ENCODE measurements at regions not wholly inside any gene's neighbourhood (a gene's known extent, or its start where the extent isn't known, plus 50 kb on each side); places are given as distances from the start of the nearest gene placed in this dataset.
A peak's percentile ranks its signal among the peaks of the same experiment; 100 is the strongest.

GRCh38 chr20:23225407-23226060 lies 125.1 kb upstream of the NXT1 start:
- intact Hi-C loops (cut with DNase I; ENCODE audit: low total_unique reads) (no loop called here), in situ Hi-C loops (cut with MboI; ENCODE audit: low pct_ligation_motif_present in 1 of 4, low pct_unique_long_range_greater_than_20kb in 1 of 4, low sequenced_read_pairs in 3 of 4) (loop anchor here in 2 of 4 donors (25.0 kb wide), 1 partner anchor 538 kb away; no protein-coding TSS in a partner anchor)
- WGBS, 2 donors (ENCODE audit: low coverage in 1 of 2), result 17 to 44% methylated on average over 1 to 6 of the region's 6 CpGs
- DNase-seq, result peak; percentile 54
- Histone ChIP-seq H3K27ac (peak overlapping the region; percentile 23 to 53 (median 32)), H3K4me3 (no peak overlapping the region), H3K27me3 (no peaks in the 10 kb centered on the region), H3K4me1 (peaks cover 0 to 3% (median 2%) of the 10 kb centered on the region in 4 donors), H3K36me3 (no peaks in the 10 kb centered on the region), H3K9me3 (peaks cover 0 to 10% of the 10 kb centered on the region in 2 donors)
- no peak for TF ChIP-seq POLR2A (IDR thresholded peaks at IDR 0.05)
- TF ChIP-seq POLR2AphosphoS5 (IDR thresholded peaks at IDR 0.05), result peak in 1 of 3 donors; percentile 32
- no peak for TF ChIP-seq EP300 (IDR thresholded peaks at IDR 0.05; ENCODE audit: low read depth)

GRCh38 chr20:23224806-23225205 lies 125.8 kb upstream of the NXT1 start:
- Histone ChIP-seq H3K36me3 (no peaks in the 10 kb centered on the region), H3K27me3 (no peaks in the 10 kb centered on the region), H3K4me3 (no peak overlapping the region), H3K4me1 (peaks cover 0 to 3% (median 2%) of the 10 kb centered on the region in 4 donors), H3K27ac (peak overlapping the region in 1 of 4 donors; percentile 21), H3K9me3 (peaks cover 0 to 10% of the 10 kb centered on the region in 2 donors)
- no peak for DNase-seq
- in situ Hi-C loops (cut with MboI; ENCODE audit: low pct_ligation_motif_present in 1 of 4, low pct_unique_long_range_greater_than_20kb in 1 of 4, low sequenced_read_pairs in 3 of 4) (loop anchor here in 2 of 4 donors (25.0 kb wide), 1 partner anchor 538 kb away; no protein-coding TSS in a partner anchor), intact Hi-C loops (cut with DNase I; ENCODE audit: low total_unique reads) (no loop called here)
- WGBS, 2 donors (ENCODE audit: low coverage in 1 of 2), result 83% methylated on average over 5 of the region's 5 CpGs; no CpG with 5 or more reads in 1 of the 2 donors
- TF ChIP-seq EP300 (IDR thresholded peaks at IDR 0.05; ENCODE audit: low read depth) (no peak), CTCF (IDR thresholded peaks at IDR 0.05) (no peak), POLR2AphosphoS5 (IDR thresholded peaks at IDR 0.05) (no peak), POLR2A (IDR thresholded peaks at IDR 0.05) (no peak)

- Histone ChIP-seq H3K4me1 (peaks cover 0 to 3% (median 2%) of the 10 kb centered on the region in 4 donors), H3K36me3 (no peaks in the 10 kb centered on the region), H3K9me3 (peaks cover 0 to 10% of the 10 kb centered on the region in 2 donors), H3K27ac (no peak overlapping the region), H3K4me3 (no peak overlapping the region), H3K27me3 (no peaks in the 10 kb centered on the region)
- no peak for DNase-seq
- intact Hi-C loops (cut with DNase I; ENCODE audit: low total_unique reads), result no loop called here
- 75% methylated on average over 3 of the region's 3 CpGs; no CpG with 5 or more reads in 1 of the 2 donors for WGBS, 2 donors (ENCODE audit: low coverage in 1 of 2)
- TF ChIP-seq EP300 (IDR thresholded peaks at IDR 0.05; ENCODE audit: low read depth), result no peak
- no peak for TF ChIP-seq POLR2AphosphoS5 (IDR thresholded peaks at IDR 0.05)
- no peak for TF ChIP-seq POLR2A (IDR thresholded peaks at IDR 0.05)
- TF ChIP-seq CTCF (IDR thresholded peaks at IDR 0.05), result no peak
- in situ Hi-C loops (cut with MboI; ENCODE audit: low pct_ligation_motif_present in 1 of 4, low pct_unique_long_range_greater_than_20kb in 1 of 4, low sequenced_read_pairs in 3 of 4), result no loop called here
These were observed 126.5 kb upstream of the NXT1 start for GRCh38 chr20:23223908-23224580.

GRCh38 chr20:23222531-23223200 lies 127.9 kb upstream of the NXT1 start:
- 74 to 77% methylated on average over 3 to 4 of the region's 4 CpGs for WGBS, 2 donors (ENCODE audit: low coverage in 1 of 2)
- Histone ChIP-seq H3K27me3 (no peaks in the 10 kb centered on the region), H3K9me3 (peaks cover 0 to 10% of the 10 kb centered on the region in 2 donors), H3K27ac (no peak overlapping the region), H3K4me3 (no peak overlapping the region), H3K36me3 (no peaks in the 10 kb centered on the region), H3K4me1 (no peaks in the 10 kb centered on the region)
- intact Hi-C loops (cut with DNase I; ENCODE audit: low total_unique reads) (no loop called here), in situ Hi-C loops (cut with MboI; ENCODE audit: low pct_ligation_motif_present in 1 of 4, low pct_unique_long_range_greater_than_20kb in 1 of 4, low sequenced_read_pairs in 3 of 4) (no loop called here)
- no peak for TF ChIP-seq POLR2AphosphoS5 (IDR thresholded peaks at IDR 0.05)
- TF ChIP-seq CTCF (IDR thresholded peaks at IDR 0.05), result no peak
- no peak for TF ChIP-seq EP300 (IDR thresholded peaks at IDR 0.05; ENCODE audit: low read depth)
- no peak for DNase-seq

All from transverse colon (tissue), 4 donors.